Upper lobe of left lung (tissue), 6 donors: ENCODE measurements at regions not wholly inside any gene's neighbourhood (a gene's known extent, or its start where the extent isn't known, plus 50 kb on each side); places are given as distances from the start of the nearest gene placed in this dataset.

Experiments
- ATAC-seq, 2 donors: fragments of 200-7000 bp; cut with Tn5 transposase; one replicate each; pipeline ENCODE4 v1.9.1; 2022; ENCODE audit warnings: mild to moderate bottlenecking in 2 of 2, moderate library complexity in 2 of 2; ENCODE audit not compliant: low FRiP score in 2 of 2
- DNase-seq, 2 donors: peaks; one replicate each; pipeline ENCODE4 v3.0.0-alpha.2; 2019 to 2020
- H3K27ac ChIP-seq, 4 donors: fragments of 200-600 bp; sonication (generic); one replicate each; pipeline ENCODE4 v1.5.1; 2016 to 2019
- H3K27me3 ChIP-seq, 4 donors: fragments of 200-600 bp; sonication (generic); one replicate each; pipeline ENCODE4 v1.5.1; 2017 to 2019
- H3K36me3 ChIP-seq, 4 donors: fragments of 200-600 bp; sonication (generic); one replicate each; pipeline ENCODE4 v1.5.1; 2016 to 2019
- H3K4me1 ChIP-seq, 4 donors: fragments of 200-600 bp; sonication (generic); one replicate each; pipeline ENCODE4 v1.5.1; 2018 to 2019
- H3K4me3 ChIP-seq, 4 donors: fragments of 200-600 bp; sonication (generic); one replicate each; pipeline ENCODE4 v1.5.1; 2017 to 2019; ENCODE audit warnings: mild to moderate bottlenecking in 2 of 4, moderate library complexity in 1 of 4
- H3K9me3 ChIP-seq, 4 donors: fragments of 200-600 bp; sonication (generic); one replicate each; pipeline ENCODE4 v1.5.1; 2018 to 2019
- EP300 ChIP-seq, 4 donors: sonication (generic); formaldehyde crosslinking; IDR thresholded peaks; one replicate each; pipeline ENCODE4 v1.5.1; 2017; ENCODE audit warnings: antibody characterized with exemption in 4 of 4, control low read depth in 2 of 4
- POLR2A ChIP-seq, 4 donors: fragments of 450-650 bp; IDR thresholded peaks; one replicate each; pipeline ENCODE4 v1.5.1; 2016 to 2017; ENCODE audit warnings: antibody characterized with exemption in 4 of 4, mild to moderate bottlenecking in 2 of 4
- POLR2AphosphoS5 ChIP-seq, 2 donors: sonication (generic); formaldehyde crosslinking; IDR thresholded peaks; one replicate each; pipeline ENCODE4 v1.5.1; 2017; ENCODE audit warnings: antibody characterized with exemption in 2 of 2
- WGBS, 2 donors: methylation state at CpG; one replicate each; pipeline ENCODE4 v1.1.5; 2017 to 2018; 5-methylcytosine and 5-hydroxymethylcytosine counted together
- TF ChIP-seq, protein P1 (sequence below), 6 experiments: fragments of 450-650 bp in 4 of 6; fragments of 200-600 bp in 2 of 6; sonication (generic) in 2 of 6; IDR thresholded peaks; one replicate each; pipeline ENCODE4 v1.5.1; 2016 to 2019; ENCODE audit warnings: antibody characterized with exemption in 6 of 6
- donor health status: DM: no; HTN: no; CAD: no; lungs with moderate emphysema.
- donor health status: DM: no; HTN: yes; CAD: no; lungs with severe emphysema.

DNA sequence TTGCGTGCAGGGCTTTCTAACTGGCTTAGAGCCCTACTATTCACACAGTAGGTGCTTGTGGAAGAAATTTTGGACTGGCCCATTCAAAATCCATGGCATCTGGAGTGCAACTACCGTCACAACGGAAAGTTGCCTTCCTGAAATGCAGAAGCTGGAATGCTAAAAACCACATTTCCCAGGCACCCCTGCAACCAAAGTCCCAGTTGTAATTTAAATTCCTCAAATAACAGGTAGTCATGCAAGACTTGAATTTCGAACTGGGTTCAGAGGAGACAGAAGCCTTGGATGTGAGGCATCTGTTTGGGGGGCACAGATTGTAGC is 186.7 kb downstream of the TOMM20 start:
- no peaks in the 10 kb centered on the region for H3K4me1 ChIP-seq
- DNase-seq (no peak), ATAC-seq (no peak)
- no peaks in the 10 kb centered on the region for H3K9me3 ChIP-seq
- H3K27me3 ChIP-seq, result no peaks in the 10 kb centered on the region
- H3K27ac ChIP-seq, result no peak overlapping the region
- 79 to 91% methylated on average over 4 of the region's 4 CpGs for WGBS, 2 donors
- TF ChIP-seq POLR2AphosphoS5 (IDR thresholded peaks at IDR 0.05) (no peak), EP300 (IDR thresholded peaks at IDR 0.05) (no peak), POLR2A (IDR thresholded peaks at IDR 0.05) (no peak)
- TF ChIP-seq, protein P1, sequence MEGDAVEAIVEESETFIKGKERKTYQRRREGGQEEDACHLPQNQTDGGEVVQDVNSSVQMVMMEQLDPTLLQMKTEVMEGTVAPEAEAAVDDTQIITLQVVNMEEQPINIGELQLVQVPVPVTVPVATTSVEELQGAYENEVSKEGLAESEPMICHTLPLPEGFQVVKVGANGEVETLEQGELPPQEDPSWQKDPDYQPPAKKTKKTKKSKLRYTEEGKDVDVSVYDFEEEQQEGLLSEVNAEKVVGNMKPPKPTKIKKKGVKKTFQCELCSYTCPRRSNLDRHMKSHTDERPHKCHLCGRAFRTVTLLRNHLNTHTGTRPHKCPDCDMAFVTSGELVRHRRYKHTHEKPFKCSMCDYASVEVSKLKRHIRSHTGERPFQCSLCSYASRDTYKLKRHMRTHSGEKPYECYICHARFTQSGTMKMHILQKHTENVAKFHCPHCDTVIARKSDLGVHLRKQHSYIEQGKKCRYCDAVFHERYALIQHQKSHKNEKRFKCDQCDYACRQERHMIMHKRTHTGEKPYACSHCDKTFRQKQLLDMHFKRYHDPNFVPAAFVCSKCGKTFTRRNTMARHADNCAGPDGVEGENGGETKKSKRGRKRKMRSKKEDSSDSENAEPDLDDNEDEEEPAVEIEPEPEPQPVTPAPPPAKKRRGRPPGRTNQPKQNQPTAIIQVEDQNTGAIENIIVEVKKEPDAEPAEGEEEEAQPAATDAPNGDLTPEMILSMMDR (IDR thresholded peaks at IDR 0.05), result no peak
- H3K4me3 ChIP-seq, result no peak overlapping the region
- no peaks in the 10 kb centered on the region for H3K36me3 ChIP-seq

DNA sequence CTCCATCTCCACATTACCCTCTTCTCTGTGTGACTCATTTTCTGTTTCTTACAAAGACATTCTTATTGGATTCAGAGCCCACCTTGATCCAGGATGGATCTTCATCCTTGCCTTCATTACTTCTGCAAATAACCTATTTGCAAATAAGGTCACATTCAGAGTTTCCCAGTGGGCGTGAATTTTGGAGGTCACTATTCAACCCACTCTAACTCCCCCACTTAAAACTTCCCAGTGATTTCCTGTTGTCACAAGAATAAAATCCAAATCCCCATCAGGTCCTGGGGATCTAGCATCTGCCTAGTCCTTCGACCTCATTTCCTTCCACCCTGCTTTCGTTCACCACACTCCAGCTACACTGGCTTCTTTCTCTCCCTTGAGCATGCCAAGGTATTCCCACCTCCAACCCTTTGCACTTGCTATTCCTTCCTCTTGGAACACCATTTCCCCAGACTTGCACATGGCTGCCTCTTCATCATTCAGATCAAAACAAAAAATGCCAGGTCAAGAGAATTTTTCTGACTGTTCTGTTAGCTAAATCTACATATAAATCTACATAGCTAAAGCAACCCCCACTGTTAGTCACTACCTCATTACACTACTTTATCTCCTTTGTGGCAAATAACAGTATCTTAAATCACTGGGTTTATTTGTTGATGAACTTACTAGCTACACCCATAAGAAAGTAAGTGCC is 187.2 kb downstream of the TOMM20 start:
- H3K36me3 ChIP-seq, result no peaks in the 10 kb centered on the region
- TF ChIP-seq, protein P1 (IDR thresholded peaks at IDR 0.05), result no peak
- no peak for TF ChIP-seq POLR2AphosphoS5 (IDR thresholded peaks at IDR 0.05)
- no peak for TF ChIP-seq EP300 (IDR thresholded peaks at IDR 0.05)
- no peak for TF ChIP-seq POLR2A (IDR thresholded peaks at IDR 0.05)
- 80 to 91% methylated on average over 3 of the region's 3 CpGs for WGBS, 2 donors

DNA sequence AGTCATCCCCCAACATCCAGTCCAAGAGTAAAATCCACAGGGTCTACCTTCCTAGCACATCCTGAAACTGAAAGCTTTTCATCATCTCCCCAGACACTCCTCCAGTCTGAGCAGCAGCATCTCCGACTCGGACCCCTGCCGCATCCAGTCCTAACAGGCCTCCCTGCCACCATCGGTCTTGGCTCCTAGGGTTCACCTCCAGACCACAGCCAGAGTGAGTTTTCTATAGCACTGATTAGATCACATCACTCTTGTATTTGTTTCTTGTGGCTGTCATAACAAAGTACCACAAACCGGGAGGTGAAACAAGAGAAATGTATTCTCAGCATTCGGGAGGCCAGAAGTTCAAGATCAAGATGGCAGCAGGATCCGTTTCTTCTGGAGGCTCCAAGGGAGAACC is 187.8 kb downstream of the TOMM20 start:
- Histone ChIP-seq H3K4me1 (no peaks in the 10 kb centered on the region), H3K9me3 (no peaks in the 10 kb centered on the region), H3K4me3 (no peak overlapping the region), H3K27me3 (no peaks in the 10 kb centered on the region), H3K27ac (no peak overlapping the region), H3K36me3 (no peaks in the 10 kb centered on the region)
- TF ChIP-seq, protein P1 (IDR thresholded peaks at IDR 0.05), result no peak
- TF ChIP-seq POLR2A (IDR thresholded peaks at IDR 0.05) (no peak), POLR2AphosphoS5 (IDR thresholded peaks at IDR 0.05) (no peak), EP300 (IDR thresholded peaks at IDR 0.05) (no peak)
- no peak for ATAC-seq
- no peak for DNase-seq
- 93 to 95% methylated on average over 7 of the region's 7 CpGs for WGBS, 2 donors

More for the DNA sequence above, 187.2 kb downstream of the TOMM20 start:
- no peak overlapping the region for H3K27ac ChIP-seq
- no peaks in the 10 kb centered on the region for H3K27me3 ChIP-seq
- ATAC-seq (no peak), DNase-seq (no peak)
- H3K4me3 ChIP-seq, result no peak overlapping the region
- H3K9me3 ChIP-seq, result no peaks in the 10 kb centered on the region
- no peaks in the 10 kb centered on the region for H3K4me1 ChIP-seq

DNA sequence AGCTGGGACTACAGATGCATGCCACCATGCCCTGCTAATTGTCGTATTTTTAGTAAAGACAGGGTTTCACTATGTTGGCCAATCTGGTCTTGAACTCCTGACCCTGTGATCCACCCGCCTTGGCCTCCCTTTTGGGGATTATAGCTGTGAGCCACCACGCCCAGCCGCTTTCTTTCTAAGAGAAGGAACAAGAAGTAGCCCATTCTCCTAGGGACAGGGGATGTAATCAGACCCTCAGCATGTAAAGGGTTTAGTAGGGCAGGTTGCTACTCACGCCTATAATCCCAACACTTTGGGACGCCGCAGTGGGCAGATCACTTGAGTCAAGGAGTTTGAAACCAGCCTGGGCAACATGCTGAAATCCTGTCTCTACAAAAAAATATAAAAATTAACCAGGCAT is 189.7 kb downstream of the TOMM20 start:
- no peak overlapping the region for H3K4me3 ChIP-seq
- peaks cover 0 to 2% (median 0%) of the 10 kb centered on the region in 4 donors for H3K4me1 ChIP-seq
- H3K9me3 ChIP-seq, result no peaks in the 10 kb centered on the region
- no peak for TF ChIP-seq POLR2AphosphoS5 (IDR thresholded peaks at IDR 0.05)
- TF ChIP-seq, protein P1 (IDR thresholded peaks at IDR 0.05), result no peak
- TF ChIP-seq POLR2A (IDR thresholded peaks at IDR 0.05), result no peak
- TF ChIP-seq EP300 (IDR thresholded peaks at IDR 0.05), result no peak
- H3K27ac ChIP-seq, result no peak overlapping the region
- WGBS, 2 donors, result 67 to 75% methylated on average over 4 to 7 of the region's 7 CpGs
- DNase-seq (no peak), ATAC-seq (no peak)
- no peaks in the 10 kb centered on the region for H3K27me3 ChIP-seq
- H3K36me3 ChIP-seq, result no peaks in the 10 kb centered on the region

DNA sequence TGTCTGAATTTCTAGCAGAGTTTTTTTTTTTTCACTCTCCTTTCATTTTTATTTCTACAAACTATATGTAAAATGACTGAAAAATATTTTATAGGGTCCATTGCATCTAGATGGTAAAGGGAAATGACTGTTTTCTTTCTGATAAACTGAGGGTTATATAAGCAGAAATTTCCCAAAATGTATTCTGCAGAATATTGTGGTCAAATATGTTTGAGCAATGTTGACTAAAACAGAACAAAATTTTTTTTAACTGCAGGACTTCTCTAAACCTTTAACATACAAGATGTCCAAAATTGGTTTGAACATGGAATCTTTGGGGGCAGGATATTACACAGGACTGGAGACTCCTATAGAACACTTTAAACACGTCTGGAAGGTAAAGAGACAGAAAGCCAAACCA is 190.5 kb downstream of the TOMM20 start:
- no peaks in the 10 kb centered on the region for H3K36me3 ChIP-seq
- no peak for TF ChIP-seq POLR2AphosphoS5 (IDR thresholded peaks at IDR 0.05)
- no peak for TF ChIP-seq POLR2A (IDR thresholded peaks at IDR 0.05)
- no peak for TF ChIP-seq EP300 (IDR thresholded peaks at IDR 0.05)
- TF ChIP-seq, protein P1 (IDR thresholded peaks at IDR 0.05), result no peak
- H3K9me3 ChIP-seq, result no peaks in the 10 kb centered on the region
- WGBS, 2 donors, result 69 to 80% methylated on average over 1 of the region's 1 CpG
- ATAC-seq (no peak), DNase-seq (no peak)
- H3K4me1 ChIP-seq, result peaks cover 3 to 10% (median 6%) of the 10 kb centered on the region in 4 donors
- H3K27ac ChIP-seq, result no peak overlapping the region
- H3K4me3 ChIP-seq, result no peak overlapping the region
- H3K27me3 ChIP-seq, result no peaks in the 10 kb centered on the region
